Stimulated activated naive CD8-positive, alpha-beta T cell treated with anti-CD3 and anti-CD28 coated beads, Interleukin-15, Interleukin-2, amounts not matched to agents 100 ng/mL and 50 ng/mL, for 24 hours (primary cell): ENCODE measurements at regions not wholly inside any gene's neighbourhood (a gene's known extent, or its start where the extent isn't known, plus 50 kb on each side); places are given as distances from the start of the nearest gene placed in this dataset.

Experiments used
- H3K27ac Mint-ChIP-seq: one replicate; pipeline ENCODE4 v1.8.0; 2021; ENCODE audit warnings: mild to moderate bottlenecking, mixed read lengths
- H3K27me3 Mint-ChIP-seq: one replicate; pipeline ENCODE4 v1.8.0; 2021; ENCODE audit warnings: mixed read lengths
- H3K36me3 Mint-ChIP-seq: one replicate; pipeline ENCODE4 v1.8.0; 2021; ENCODE audit warnings: low read depth, mixed read lengths
- H3K4me1 Mint-ChIP-seq: one replicate; pipeline ENCODE4 v1.8.0; 2021; ENCODE audit warnings: low read depth, mixed read lengths
- H3K4me3 Mint-ChIP-seq: one replicate; pipeline ENCODE4 v1.8.0; 2021; ENCODE audit warnings: mild to moderate bottlenecking, mixed read lengths
- H3K9me3 Mint-ChIP-seq: one replicate; pipeline ENCODE4 v1.8.0; 2021; ENCODE audit warnings: mixed read lengths

DNA sequence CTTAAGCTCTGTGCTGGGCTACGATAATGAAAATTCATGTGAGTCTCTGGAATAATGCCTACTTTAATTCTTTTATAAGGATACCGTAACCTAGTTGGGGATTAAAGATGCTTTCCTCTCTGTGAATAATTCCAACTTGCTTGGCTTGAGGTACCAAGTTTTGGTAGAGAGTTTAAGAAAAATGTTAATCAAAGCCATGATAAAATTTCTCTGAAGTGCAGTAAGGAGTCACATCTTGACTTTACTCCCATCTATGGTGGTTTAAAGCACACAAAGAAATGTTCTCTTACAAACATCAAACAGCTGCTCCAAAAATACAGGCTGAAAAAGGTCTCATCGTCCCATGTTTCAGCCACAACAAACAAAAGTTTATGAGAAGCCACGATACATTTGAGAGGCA, 284.8 kb upstream of the TBX3 start:
- no peaks in the 10 kb centered on the region for H3K27me3 Mint-ChIP-seq
- no peak overlapping the region for H3K27ac Mint-ChIP-seq
- no peak overlapping the region for H3K4me3 Mint-ChIP-seq
- H3K4me1 Mint-ChIP-seq: no peaks in the 10 kb centered on the region
- H3K36me3 Mint-ChIP-seq: no peaks in the 10 kb centered on the region
- H3K9me3 Mint-ChIP-seq: peaks cover 25% of the 10 kb centered on the region

GRCh38 chr12:114967151-114967550, 283.2 kb upstream of the TBX3 start:
- Mint-ChIP-seq H3K36me3 (no peaks in the 10 kb centered on the region), H3K27ac (no peak overlapping the region), H3K4me1 (no peaks in the 10 kb centered on the region), H3K9me3 (peaks cover 15% of the 10 kb centered on the region), H3K4me3 (no peak overlapping the region), H3K27me3 (no peaks in the 10 kb centered on the region)

DNA sequence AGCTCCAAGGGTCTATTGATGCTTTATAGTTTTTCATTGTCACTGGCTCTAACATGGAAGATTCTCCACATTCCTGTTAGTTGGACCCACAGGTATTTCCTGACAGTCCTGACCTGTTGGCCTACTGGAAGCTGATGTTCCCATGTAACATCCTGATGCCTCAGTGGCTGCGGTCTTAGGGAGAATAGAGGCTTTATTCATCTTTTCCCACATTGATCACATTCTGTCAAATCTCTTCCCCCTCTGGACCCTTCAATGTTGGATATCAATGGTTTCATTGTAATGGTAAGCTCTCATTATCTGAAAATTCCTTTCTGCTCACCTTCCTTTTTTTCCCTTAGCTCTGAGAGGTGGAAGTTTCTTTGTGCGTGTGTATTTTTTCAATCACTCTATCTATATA, 280.9 kb upstream of the TBX3 start:
- Mint-ChIP-seq H3K27ac (no peak overlapping the region), H3K4me3 (no peak overlapping the region), H3K9me3 (peaks cover 11% of the 10 kb centered on the region)

DNA sequence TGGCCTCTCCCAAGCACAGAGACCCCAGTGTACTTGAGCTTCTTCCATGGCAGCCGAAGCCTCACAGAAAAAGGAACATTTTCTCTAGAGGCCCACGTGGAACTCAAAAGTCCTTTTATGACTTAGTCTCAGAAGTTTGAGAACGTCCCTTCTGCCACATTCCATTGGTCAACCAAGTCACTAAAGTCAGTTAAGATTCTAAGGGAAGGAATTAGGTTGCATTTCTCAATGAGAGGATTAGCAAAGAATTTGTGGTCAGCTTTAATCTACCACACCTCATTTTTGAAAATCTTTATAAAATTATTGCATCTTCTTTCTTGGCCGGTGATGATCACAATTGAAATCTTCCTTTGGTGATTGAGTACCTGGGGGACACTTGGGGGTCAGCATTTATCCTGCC, 279.9 kb upstream of the TBX3 start:
- Mint-ChIP-seq H3K9me3 (peaks cover 6% of the 10 kb centered on the region), H3K4me3 (no peak overlapping the region), H3K36me3 (no peaks in the 10 kb centered on the region), H3K27me3 (no peaks in the 10 kb centered on the region), H3K4me1 (no peaks in the 10 kb centered on the region), H3K27ac (no peak overlapping the region)

More for the DNA sequence above, 280.9 kb upstream of the TBX3 start:
- no peaks in the 10 kb centered on the region for H3K36me3 Mint-ChIP-seq
- no peaks in the 10 kb centered on the region for H3K4me1 Mint-ChIP-seq
- H3K27me3 Mint-ChIP-seq: no peaks in the 10 kb centered on the region

DNA sequence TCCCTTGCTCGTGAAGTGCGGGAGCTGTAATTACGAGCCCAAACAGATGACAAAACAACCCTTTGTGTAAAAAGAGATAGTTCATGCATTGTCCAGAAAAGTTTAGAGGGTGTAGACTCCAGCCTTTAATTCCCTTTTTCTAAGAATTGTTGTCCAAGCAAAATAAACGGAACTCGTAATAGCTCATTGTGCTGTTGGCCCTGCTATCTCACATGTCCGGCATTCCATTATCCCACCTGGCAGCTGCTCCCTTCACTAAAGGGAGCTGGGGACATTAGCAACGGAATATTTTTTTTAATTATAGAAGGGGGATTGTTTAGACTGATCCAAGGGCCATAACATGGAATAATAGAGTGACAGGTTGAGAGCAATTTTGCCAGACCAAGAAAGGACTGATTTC, 277.5 kb upstream of the TBX3 start:
- Mint-ChIP-seq H3K9me3 (peaks cover 6% of the 10 kb centered on the region), H3K4me1 (no peaks in the 10 kb centered on the region), H3K4me3 (no peak overlapping the region), H3K27ac (no peak overlapping the region), H3K36me3 (no peaks in the 10 kb centered on the region), H3K27me3 (no peaks in the 10 kb centered on the region)

- H3K4me3 Mint-ChIP-seq: no peak overlapping the region
- H3K27ac Mint-ChIP-seq: no peak overlapping the region
- no peaks in the 10 kb centered on the region for H3K4me1 Mint-ChIP-seq
- no peaks in the 10 kb centered on the region for H3K27me3 Mint-ChIP-seq
- no peaks in the 10 kb centered on the region for H3K36me3 Mint-ChIP-seq
- H3K9me3 Mint-ChIP-seq: no peaks in the 10 kb centered on the region
These were observed 274.6 kb upstream of the TBX3 start for GRCh38 chr12:114958538-114958937.

GRCh38 chr12:114957225-114957624, 273.2 kb upstream of the TBX3 start:
- Mint-ChIP-seq H3K27ac (no peak overlapping the region), H3K27me3 (no peaks in the 10 kb centered on the region), H3K4me1 (no peaks in the 10 kb centered on the region), H3K4me3 (no peak overlapping the region), H3K36me3 (no peaks in the 10 kb centered on the region), H3K9me3 (no peaks in the 10 kb centered on the region)

- Mint-ChIP-seq H3K36me3 (no peaks in the 10 kb centered on the region), H3K27ac (no peak overlapping the region), H3K27me3 (no peaks in the 10 kb centered on the region), H3K4me3 (no peak overlapping the region), H3K9me3 (no peaks in the 10 kb centered on the region), H3K4me1 (no peaks in the 10 kb centered on the region)
These were observed 271.5 kb upstream of the TBX3 start for GRCh38 chr12:114955414-114956014.

DNA sequence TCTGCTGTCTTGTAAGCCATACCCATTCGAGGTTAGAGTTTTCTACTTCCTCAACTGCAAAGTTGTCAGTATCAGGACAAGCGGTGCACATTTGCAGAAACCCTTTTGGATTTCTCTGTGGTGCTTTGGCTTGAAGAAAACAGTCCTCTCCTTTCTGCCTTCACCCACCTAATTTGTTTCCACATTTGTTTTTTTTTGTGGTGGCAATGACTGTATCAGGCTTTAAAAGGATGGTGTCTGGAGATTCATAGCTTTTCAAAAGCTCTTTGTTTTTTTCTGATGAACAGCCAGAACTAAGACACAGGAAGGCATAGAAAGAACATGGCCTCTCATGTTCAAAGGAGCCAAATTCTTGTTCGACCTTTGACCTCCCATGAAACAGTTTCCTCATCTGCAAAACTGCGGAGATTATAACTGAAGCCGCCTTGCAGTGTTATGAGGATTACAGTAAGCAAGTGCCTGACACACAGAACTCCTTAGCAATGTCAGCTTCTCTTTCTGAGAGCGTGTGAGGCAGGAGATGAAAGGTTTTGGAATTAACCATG, 270.6 kb upstream of the TBX3 start:
- H3K4me3 Mint-ChIP-seq: no peak overlapping the region
- H3K9me3 Mint-ChIP-seq: no peaks in the 10 kb centered on the region
- no peaks in the 10 kb centered on the region for H3K27me3 Mint-ChIP-seq
- no peak overlapping the region for H3K27ac Mint-ChIP-seq
- no peaks in the 10 kb centered on the region for H3K36me3 Mint-ChIP-seq
- no peaks in the 10 kb centered on the region for H3K4me1 Mint-ChIP-seq

- H3K27ac Mint-ChIP-seq: no peak overlapping the region
- H3K4me3 Mint-ChIP-seq: no peak overlapping the region
- no peaks in the 10 kb centered on the region for H3K4me1 Mint-ChIP-seq
- H3K36me3 Mint-ChIP-seq: no peaks in the 10 kb centered on the region
- no peaks in the 10 kb centered on the region for H3K9me3 Mint-ChIP-seq
- H3K27me3 Mint-ChIP-seq: no peaks in the 10 kb centered on the region
These were observed 268.7 kb upstream of the TBX3 start for GRCh38 chr12:114952573-114953271.

GRCh38 chr12:114949058-114949820, 265.3 kb upstream of the TBX3 start:
- Mint-ChIP-seq H3K36me3 (no peaks in the 10 kb centered on the region), H3K4me1 (no peaks in the 10 kb centered on the region), H3K27me3 (no peaks in the 10 kb centered on the region), H3K27ac (no peak overlapping the region), H3K4me3 (no peak overlapping the region), H3K9me3 (peaks cover 4% of the 10 kb centered on the region)

GRCh38 chr12:114945351-114945750, 261.4 kb upstream of the TBX3 start:
- Mint-ChIP-seq H3K9me3 (peaks cover 4% of the 10 kb centered on the region), H3K36me3 (no peaks in the 10 kb centered on the region), H3K4me1 (no peaks in the 10 kb centered on the region), H3K27me3 (no peaks in the 10 kb centered on the region), H3K4me3 (no peak overlapping the region), H3K27ac (no peak overlapping the region)

DNA sequence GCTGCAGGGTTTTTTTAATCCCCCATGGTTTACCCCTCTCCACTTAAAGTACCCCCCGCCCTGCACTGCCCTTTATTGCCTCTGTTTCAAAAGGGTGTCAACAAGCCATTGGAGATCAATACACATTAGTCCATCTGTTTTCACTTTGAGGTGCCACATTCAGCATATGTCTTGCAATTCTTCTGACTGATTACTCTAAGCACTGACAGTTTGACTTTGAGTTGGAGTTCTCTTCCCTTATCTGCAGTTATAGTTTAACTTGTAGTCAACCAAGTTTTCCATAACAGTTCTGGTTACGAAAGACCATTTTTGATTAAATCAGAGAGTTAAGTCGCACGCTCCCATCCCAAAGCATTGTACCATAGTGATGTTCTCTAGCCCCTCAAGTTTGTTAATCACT, 260.8 kb upstream of the TBX3 start:
- Mint-ChIP-seq H3K27ac (no peak overlapping the region), H3K4me1 (no peaks in the 10 kb centered on the region), H3K27me3 (no peaks in the 10 kb centered on the region), H3K36me3 (no peaks in the 10 kb centered on the region), H3K9me3 (peaks cover 8% of the 10 kb centered on the region), H3K4me3 (no peak overlapping the region)

DNA sequence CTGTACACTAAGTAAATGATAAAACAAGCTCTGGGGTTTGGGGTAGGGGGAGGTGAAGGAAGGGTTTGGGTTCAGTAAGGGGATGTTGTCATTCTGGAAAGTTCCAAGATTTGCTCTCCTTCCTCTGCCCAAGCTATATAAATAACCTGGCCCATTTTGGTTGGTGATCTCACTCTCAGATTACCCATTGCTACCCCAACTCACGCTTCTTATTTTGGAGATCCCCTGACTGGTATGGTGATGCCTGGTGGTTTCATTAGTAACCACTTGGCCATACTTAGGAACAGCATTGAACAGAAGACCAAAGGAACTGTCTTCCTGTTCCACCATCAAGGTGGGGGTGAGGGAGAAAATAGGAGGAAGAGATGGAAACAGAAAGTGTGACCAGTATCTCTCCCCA, 259.6 kb upstream of the TBX3 start:
- H3K4me3 Mint-ChIP-seq: no peak overlapping the region
- peaks cover 8% of the 10 kb centered on the region for H3K9me3 Mint-ChIP-seq
- no peaks in the 10 kb centered on the region for H3K27me3 Mint-ChIP-seq

GRCh38 chr12:114938487-114939210, 254.7 kb upstream of the TBX3 start:
- no peaks in the 10 kb centered on the region for H3K36me3 Mint-ChIP-seq
- H3K27me3 Mint-ChIP-seq: no peaks in the 10 kb centered on the region
- H3K27ac Mint-ChIP-seq: no peak overlapping the region
- peaks cover 13% of the 10 kb centered on the region for H3K9me3 Mint-ChIP-seq
- H3K4me3 Mint-ChIP-seq: no peak overlapping the region
- H3K4me1 Mint-ChIP-seq: no peaks in the 10 kb centered on the region

More for the DNA sequence above, 259.6 kb upstream of the TBX3 start:
- H3K27ac Mint-ChIP-seq: no peak overlapping the region
- H3K36me3 Mint-ChIP-seq: no peaks in the 10 kb centered on the region
- no peaks in the 10 kb centered on the region for H3K4me1 Mint-ChIP-seq
